CD4-positive, alpha-beta T cell treated with Interleukin-10 for 1 hour (primary cell): ENCODE measurements at regions not wholly inside any gene's neighbourhood (a gene's known extent, or its start where the extent isn't known, plus 50 kb on each side); places are given as distances from the start of the nearest gene placed in this dataset.

Source experiments
- DNase-seq: peaks from one replicate; pipeline ENCODE4 v3.0.0-alpha.2; 2020

DNA sequence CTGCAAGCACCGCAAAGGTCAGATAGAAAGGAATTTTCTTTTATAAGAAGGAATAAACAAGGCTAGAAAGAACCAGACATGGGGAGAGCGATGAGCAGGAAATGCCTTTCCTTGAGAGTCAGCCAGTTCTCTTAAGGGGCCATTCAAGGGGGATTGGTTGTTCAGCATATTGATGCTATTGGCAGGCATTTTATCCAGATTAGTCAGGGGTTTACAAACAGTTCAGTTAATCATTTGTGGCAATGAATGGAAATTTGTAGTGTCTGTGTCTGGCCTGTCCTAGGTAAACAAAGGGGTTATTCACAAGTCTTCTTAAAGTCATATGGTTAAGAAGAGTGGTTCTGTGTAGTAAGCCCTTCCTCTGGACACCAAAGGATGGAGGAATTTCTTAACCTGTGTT lies 184.7 kb upstream of the FRMPD4 start:
- DNase-seq = no peak

DNA sequence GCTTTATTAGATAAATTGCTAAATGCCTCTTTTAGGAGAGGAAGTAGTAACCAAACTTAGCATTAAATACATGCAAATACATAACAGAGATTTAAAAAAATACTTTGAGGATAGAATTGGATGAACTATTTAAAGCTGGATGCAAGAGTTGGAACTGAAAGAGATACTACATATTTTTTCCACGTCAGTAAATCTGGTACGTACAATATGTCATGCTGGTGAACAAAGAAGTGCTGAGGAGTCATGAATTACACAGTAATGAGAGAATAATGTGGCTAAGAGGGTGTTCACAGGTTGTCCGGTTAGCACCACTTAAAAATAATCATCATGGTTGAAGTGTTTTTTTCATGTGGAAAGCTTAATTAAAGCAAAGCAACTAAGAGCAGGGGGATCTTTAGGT lies 184.1 kb upstream of the FRMPD4 start:
- no peak for DNase-seq

DNA sequence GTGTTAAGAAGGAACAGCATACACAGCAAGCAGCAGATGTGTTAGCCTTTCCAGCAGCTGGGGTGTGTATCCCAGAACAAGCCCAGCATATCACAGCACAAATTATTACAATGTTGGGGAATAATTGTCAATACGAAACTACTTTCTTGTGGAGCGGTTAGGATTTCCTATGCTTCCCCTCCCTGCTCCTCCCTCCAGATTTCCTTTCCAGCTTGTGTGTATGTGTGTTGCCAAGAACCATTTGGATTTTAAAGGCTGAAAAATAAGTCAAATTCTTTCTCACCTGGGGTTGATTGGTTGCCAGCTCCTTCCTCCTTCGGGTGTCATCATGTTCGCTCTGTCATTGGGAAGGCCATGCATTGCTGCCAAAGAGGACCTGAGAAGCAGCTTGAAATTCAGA lies 178.2 kb upstream of the FRMPD4 start:
- no peak for DNase-seq

DNA sequence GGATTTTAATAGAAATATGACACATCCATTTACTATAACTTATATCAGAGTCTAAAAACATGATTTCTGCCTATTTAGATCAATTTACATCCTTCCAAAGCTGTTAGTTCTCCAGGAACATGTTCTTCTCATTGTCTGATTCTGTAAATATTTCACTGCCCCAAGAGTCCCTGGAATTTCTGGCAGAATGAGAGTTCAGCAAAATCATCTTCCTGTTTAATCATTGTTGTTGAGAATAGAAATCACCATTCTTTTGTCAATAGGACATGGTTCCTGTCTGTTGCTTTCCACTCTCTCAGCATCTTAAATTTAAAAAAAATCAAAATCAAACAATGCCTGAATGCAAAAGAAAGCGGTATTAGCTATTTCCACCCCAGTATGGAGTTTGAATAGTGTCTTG lies 172.8 kb upstream of the FRMPD4 start:
- DNase-seq = no peak

DNA sequence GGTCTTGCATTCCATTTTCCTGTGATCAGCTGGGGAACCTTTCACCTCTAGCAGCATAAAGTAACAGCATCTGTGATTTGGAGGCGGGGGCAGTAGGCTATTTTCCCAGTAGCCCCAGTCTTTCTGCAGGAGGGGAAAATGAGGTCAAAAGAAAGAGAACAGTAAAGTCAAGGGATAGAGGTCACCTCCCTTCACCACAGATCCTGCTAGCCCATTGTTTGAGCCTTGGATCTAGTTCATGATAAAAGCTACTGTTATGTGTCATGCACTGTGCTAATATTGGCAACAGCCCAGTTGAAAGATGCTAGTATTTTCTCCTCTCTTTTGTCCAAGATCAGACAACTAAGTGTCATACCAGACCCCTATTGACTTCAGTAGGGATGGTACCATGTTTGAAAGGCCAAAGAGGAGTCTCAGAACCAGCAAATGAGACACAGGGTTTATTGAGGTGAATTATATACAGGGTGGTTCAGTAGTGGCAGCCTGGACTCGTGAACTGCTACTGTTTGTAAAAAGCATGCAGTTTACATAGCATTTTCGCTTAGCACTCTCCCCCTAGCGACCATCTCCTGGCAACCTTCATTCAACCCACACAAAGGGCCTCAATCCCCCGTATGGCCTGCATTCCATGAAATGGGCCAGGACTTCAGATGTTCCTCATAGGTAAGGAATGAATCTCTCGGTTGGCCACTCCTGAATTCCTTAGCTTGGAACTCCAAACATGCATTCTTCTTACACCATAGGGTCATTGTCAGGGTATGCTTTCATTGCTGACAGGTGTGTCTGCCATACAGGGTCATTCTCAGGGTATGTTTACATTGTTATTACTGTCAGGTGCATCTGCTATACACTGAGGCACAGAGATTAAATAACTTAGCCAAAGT lies 170.0 kb upstream of the FRMPD4 start:
- DNase-seq = no peak

DNA sequence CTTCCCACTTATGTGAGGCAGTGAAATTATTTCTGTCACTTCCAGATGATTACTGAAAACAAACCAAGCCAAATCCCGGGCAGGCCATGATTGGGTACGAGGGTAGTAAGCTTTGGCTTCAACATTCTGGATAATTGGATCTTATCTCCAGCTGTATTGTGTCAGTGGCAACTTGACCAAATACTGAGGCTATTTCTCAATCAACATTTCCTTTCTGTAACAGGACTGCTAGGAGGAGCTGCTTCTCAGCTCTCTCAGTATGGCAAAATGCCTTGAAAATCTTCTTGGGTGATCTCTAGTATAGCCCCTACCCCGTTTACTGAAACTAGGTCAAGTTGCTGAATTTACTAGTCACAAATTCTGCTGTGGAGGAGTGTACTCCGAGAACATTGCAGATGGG lies 169.3 kb upstream of the FRMPD4 start:
- no peak for DNase-seq

DNA sequence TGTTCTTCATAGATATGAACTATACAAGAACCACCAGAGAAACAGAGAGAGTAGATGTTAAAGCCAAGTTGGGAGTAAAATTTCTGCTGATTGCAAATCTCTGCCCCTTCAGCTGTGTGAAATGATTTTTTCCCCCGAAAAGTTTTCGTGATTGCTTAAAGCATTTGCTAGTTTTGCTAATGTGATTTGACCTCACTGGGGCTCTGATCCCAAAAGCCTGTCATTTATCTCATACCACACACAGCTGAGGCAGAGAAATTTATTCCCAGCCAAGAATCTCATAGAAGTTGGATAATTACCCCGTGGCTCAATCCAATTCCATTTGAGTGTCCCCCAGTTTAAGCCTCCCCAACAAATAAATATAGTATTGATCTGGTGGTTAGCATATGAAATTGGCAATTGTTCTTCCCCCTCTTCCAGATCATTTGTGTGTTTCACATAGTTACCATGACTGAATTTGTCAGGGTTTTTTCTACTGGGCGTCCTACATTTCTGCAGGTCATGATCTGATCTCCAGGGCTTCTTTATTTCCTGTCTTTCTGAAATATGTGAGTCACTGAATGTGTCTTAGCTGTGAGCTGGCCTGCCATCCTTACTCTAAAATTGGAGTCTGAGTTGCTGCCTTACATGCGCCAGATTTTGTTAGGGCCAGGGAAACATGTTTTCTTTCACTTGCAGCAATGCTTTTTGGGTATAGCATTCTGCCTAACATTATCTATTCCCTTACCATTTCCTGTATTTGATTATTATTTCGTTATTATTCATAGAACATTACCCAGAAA lies 167.5 kb upstream of the FRMPD4 start:
- DNase-seq = no peak

DNA sequence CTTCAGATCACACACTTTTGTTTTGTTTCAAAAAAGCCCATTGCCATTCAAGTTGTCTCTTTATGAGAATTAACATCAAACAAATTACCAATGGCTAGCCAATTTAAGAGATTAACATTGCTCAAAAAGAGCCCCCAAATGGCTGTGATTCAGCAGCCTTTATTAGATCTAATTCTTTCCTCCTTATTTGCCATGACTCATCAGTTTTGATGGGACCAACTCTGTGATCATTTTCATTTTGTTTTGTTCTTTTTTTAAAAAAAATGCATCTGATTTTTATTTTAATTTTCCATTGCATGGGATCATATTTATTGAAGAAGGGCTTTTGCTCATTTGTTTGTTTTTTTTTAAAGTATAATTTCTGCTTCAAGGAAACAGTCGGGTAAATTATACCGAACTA lies 161.6 kb upstream of the FRMPD4 start:
- no peak for DNase-seq

DNA sequence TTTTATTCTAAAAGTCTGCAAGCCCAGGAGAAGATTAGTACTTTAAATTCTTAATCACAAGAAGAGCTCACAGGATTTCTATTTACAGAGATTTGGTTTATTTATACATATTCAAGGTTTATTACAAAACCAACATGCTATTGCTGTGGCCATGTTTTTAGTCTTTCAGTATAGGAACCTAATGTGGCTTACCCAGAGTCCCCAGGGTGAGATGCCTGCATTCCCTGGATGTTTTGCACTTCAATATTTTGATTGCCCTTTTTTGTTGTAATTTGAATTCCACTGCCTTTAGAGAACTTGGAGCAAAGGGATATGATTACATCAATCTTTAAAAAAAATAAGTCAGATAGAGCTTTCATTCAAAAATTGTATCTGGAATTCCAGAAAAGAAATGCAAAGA lies 146.0 kb upstream of the FRMPD4 start:
- no peak for DNase-seq

DNA sequence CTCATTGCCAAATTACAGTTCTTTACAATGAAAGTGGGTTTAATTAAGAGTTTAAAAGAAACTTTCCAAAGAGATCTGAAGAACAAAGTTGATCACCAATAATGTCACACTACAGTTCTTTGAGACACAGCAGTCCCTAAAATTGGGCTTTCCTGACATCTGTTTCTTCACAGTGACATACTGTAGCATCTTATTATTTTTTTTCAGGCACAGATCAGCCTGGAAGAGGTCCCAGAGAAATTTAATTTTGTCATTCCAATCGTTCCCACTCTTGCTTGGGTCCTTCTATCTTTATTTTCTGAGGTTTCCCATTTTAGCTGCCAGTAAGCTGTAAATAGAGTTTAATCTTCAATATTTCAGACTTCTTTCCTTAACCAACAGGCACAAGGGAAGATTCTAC lies 143.1 kb upstream of the FRMPD4 start:
- DNase-seq = no peak

DNA sequence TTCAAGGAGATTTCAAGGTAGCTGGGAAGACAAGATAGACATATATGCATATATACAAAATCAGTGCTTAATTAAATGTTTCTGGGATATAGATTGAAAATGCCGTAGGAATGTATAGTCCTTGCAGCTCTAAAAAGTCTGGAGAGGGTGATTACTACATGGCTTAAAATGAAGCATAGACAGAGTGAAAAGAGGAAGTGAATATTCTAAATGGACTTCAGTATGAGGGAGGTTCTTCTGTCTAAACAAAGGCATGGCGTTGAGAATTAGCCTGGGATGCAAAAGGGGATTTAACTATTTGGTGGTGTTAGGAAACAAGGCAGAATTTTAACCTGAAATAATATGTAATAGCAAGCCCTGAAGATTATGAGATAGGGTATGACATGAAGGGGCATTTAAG lies 141.5 kb upstream of the FRMPD4 start:
- DNase-seq = no peak

DNA sequence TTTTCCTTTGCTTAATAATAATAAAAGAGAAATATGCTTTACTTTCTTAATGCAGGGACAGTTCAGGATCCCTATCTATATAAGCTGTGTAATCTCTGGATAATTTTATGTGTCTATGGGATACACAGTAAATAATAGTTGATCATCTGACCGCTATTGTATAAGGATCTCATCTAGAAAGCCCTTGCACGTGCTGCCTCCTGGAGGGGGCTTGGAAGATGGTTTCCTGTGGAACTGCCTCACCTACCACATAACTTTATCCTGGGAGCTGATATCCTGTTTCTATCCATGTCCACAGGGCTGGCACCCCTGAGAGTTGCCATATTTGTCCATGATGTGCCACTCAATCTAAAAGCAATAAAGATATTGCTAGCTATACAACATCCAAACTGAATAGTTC lies 139.3 kb upstream of the FRMPD4 start:
- no peak for DNase-seq

DNA sequence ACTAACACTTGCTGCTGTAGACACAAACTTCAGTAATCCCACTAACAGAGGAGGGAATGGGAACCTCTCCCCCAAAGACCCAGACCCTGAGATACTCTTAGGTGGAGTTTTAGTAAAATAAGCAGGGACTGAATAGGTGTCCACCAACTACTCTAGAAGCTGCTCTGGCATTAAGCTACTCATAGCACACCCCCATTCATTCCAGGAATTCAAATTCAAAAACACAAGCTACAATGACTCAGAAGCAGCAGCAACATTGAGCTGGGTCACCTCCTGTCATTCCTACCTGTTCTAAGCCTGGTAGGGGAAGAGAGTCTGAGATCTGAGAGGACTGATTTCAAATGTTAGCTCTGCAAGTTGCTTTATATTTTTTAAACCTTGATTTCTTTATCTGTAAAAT lies 135.4 kb upstream of the FRMPD4 start:
- DNase-seq = no peak

DNA sequence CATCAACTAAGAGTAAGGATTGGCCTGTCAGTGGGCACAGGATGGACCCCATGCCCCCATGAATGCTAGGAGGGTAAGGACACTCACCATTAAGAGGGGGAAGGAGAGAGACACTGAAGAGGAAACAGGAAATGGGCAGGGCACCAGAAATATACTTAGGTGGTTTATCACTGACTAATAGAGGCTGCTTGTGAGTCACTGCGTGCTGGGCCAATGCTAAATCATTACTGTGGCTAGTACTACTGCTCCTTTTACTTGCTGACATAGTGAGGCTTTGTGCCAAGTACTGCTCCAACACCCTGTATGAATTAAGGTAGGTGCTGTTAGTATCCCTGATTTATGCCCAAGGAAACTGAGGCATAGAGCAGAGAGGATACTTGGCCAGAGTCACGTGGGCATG lies 130.4 kb upstream of the FRMPD4 start:
- DNase-seq = no peak

DNA sequence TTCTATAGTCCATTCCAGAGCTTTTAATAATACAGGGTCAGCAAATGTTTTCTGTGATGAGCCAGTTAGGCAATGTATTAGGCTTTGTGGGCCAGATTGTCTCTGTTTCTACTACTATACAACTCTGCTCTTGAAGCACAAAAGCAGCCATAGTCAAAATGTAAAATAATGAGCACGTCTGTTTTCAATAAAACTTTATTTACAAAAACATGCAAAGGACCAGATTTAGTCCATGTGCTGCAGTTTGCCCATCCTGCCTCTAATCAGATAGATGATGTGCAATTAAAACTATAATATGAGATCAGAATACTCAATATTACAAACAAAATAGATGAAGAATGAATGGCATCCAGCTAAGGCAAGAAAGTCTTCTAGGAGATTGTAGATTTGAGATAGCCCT lies 127.8 kb upstream of the FRMPD4 start:
- no peak for DNase-seq

DNA sequence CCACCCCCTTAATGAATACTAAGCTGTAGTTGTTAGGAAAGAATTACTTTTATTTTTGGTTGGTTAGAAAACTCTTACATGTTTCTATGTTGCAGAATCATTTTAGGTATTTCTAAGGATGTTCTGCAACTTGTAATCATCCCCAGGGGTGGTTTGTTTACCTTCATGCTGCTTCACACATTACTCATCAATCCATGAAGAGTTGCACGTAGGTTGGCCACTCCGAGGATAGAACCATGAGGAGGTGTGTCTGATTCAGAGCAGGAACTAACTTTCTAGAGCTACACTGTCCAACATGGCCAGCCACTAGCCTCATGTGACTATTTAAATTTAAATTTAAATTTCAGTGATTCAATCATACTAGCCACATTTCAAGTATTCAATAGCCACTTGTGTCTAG lies 127.2 kb upstream of the FRMPD4 start:
- DNase-seq = no peak

DNA sequence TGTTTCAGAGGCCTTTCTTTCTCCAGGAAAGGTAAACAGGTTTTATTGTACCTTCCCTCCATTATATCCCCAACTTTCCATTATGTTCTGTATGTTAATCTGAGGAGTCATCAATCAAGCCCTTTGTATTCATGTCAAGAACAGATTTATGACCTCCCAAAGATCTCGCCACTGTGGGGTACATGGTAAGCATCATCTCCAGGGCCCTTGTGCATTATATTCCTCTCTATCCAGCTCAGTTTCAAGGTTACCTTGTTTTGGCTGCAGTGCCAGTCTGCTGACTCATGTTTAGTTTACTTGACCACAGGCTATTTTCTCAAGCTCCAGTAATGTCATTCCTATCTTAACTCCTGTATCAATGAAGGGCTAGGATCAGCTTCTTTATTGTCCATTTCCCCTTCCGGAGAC lies 125.1 kb upstream of the FRMPD4 start:
- DNase-seq = no peak

DNA sequence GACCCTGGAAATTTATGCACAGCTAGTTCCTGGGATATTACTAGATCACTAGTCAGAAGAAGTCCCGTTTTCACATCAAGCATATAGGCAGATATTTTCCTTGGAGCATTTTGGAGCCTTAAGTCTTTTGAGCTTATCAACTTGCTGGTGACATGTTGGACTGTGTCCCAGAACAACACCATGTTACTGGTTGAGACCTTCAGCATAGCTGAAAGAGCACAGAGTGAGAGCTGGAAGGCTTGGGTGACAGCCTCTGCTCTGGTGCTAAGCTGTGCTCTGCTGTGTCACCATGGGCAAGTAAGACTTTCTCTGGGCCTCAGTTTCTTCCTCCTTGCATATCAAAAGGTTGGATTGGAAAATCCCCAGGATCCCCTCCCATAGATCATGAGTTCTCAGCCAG lies 116.6 kb upstream of the FRMPD4 start:
- no peak for DNase-seq

DNA sequence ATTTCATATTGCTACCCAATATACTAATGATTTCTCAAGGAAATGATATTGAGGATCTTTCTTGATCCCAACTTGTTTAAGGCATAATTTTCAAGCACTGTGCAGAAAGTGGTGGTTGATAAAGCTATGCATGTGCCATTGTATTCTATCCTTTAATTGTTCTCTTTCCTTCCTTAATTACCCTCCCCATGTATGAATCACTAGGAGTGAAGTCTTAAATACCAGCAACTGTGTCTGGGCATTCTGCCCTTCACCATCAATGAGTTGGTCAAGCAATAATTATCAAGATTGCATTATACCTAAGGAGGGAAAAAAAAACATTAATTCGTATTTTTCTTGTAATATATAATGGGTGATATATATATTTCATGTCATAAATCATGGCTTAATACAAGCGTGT lies 111.8 kb upstream of the FRMPD4 start:
- DNase-seq = no peak

DNA sequence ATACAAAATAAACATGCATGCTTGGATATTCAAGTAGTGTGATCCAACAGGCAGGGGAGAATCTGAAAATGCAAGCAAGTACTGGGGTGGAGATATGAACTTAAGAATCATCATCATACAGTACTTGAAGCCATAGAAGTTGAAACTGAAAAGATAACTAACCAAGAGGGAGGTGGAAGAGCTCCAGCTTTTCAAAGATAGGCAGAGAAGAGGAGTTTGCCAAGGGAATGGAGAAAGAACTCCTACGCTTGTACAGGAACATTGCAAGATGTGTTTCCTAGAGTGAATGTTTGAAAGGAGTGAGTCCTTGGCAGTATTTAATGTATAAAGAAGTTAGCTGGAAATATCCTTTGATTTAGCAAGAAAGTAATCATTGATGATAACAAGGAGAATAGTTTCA lies 106.2 kb upstream of the FRMPD4 start:
- DNase-seq = no peak

DNA sequence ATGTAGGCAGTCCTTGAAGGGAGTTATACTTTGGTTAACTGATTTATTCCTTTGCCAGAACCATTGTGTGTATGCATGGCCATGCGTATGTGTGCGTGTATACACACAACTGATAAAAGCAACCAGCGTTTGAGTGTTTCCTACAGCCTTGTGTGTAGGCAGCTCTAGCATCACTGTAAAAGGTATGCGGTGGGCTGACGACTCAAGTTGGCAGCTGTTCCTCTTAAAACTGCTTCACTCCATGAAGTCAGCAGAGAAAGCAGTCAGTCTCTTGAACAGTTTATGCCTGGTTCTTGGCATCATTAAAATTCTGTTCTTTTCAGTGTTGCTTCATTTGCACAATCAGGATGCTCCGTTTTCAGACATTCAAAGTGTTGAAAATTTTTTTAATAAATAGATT lies 103.5 kb upstream of the FRMPD4 start:
- no peak for DNase-seq

DNA sequence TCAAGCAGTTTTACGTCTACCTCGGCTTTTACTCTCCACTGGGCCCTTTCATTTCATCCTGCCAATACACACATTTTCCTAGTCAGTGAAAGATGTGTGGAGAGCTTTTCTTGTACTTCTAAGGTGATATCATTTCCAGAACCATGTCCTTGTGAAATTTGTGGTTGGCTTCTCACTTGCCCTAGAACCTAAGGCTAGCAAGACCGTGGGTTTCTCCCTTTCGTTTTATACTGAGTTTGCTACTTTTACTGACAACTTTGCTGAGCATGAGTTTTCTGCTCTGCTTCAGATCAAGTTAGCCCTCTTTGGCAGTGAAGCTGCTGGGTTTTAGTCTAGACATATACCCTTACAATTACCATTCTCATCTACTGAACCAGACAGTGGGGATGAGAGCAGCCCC lies 95.7 kb upstream of the FRMPD4 start:
- DNase-seq = no peak

DNA sequence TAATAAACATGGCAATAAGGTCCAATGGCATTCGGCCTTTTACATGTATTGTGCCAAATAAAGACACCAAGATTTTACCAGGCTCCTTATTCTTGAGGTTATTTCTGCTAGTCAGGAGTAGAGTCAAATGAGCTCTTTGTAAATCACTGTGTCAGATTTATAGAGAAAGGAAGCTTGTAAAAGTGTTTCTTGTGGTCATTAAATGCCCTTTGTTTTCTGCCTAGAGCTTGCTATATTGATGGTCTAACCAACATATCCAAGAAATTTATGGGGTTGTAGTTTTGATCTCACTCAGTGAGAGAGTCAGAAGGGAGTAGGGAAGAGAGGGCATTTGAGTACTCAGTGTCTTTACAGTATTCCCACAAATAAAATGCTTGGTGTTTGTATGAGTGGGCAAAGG lies 86.2 kb upstream of the FRMPD4 start:
- no peak for DNase-seq

DNA sequence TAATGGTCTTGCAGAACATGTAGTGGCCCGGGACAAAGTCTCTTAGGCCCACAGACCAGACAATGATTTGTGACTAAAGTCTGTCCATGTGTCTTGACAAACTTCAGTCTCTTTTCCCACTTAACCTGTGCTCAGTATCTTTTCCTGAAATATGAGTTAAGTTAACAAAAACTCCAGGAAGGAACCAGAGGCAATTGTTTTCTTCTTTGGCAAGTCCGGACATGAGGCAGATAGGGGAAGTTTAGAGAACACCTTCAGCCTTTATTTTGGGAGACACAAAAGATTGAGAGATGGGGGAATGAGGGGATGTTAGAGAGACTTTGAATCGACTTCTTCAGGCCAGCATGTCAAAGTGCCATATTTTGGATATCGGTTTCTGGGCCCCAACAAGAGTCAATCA lies 80.2 kb upstream of the FRMPD4 start:
- no peak for DNase-seq
